Prostate gland (tissue), 2 donors: ENCODE measurements at regions not wholly inside any gene's neighbourhood (a gene's known extent, or its start where the extent isn't known, plus 50 kb on each side); places are given as distances from the start of the nearest gene placed in this dataset.

ENCODE experiments used
- DNase-seq: peaks from one replicate; pipeline ENCODE4 v3.0.0-alpha.2; 2019; ENCODE audit warnings: low spot score
- H3K27ac ChIP-seq, 2 donors: fragments of 200-600 bp; sonication (generic); 2 replicates each; pipeline ENCODE4 v1.5.1; 2017 to 2019
- H3K27me3 ChIP-seq: fragments of 200-600 bp; sonication (generic); replicated peaks from 2 replicates; pipeline ENCODE4 v1.5.1; 2019; ENCODE audit not compliant: insufficient read depth
- H3K36me3 ChIP-seq, 2 donors: fragments of 200-600 bp; sonication (generic); 1 replicate in 1 of 2; 2 replicates in 1 of 2; pipeline versions ENCODE4 v1.5.1 to v1.8.1; 2017 to 2019
- H3K4me1 ChIP-seq: fragments of 200-600 bp; sonication (generic); replicated peaks from 2 replicates; pipeline ENCODE4 v1.5.1; 2019
- H3K4me3 ChIP-seq, 2 donors: fragments of 200-600 bp; sonication (generic); 2 replicates each; pipeline ENCODE4 v1.5.1; 2017 to 2019
- H3K9me3 ChIP-seq: fragments of 200-600 bp; sonication (generic); 2 replicates; pipeline ENCODE4 v1.5.1; 2017
- POLR2A ChIP-seq: fragments of 450-650 bp; IDR thresholded peaks from one replicate; pipeline ENCODE4 v1.6.1; 2016; ENCODE audit warnings: antibody characterized with exemption, mild to moderate bottlenecking
- POLR2AphosphoS5 ChIP-seq: sonication (generic); formaldehyde crosslinking; IDR thresholded peaks from one replicate; pipeline ENCODE4 v1.6.1; 2017; ENCODE audit warnings: antibody characterized with exemption
- WGBS: methylation state at CpG from one replicate; pipeline ENCODE4 v1.1.5; 2018; 5-methylcytosine and 5-hydroxymethylcytosine counted together
- intact Hi-C: fragments of 100-400 bp; cut with DNase I; formaldehyde crosslinking; loops from one replicate; pipeline ENCODE4 v1.14.2; 2022
- TF ChIP-seq, protein P1 (sequence below), 4 experiments: fragments of 200-600 bp in 2 of 4; fragments of 450-650 bp in 2 of 4; sonication (generic) in 2 of 4; IDR thresholded peaks; 1 replicate in 3 of 4; 2 replicates in 1 of 4; pipeline ENCODE4 v1.5.1; 2016 to 2019; ENCODE audit warnings: antibody characterized with exemption in 4 of 4, mild to moderate bottlenecking in 2 of 4, moderate library complexity in 2 of 4

DNA sequence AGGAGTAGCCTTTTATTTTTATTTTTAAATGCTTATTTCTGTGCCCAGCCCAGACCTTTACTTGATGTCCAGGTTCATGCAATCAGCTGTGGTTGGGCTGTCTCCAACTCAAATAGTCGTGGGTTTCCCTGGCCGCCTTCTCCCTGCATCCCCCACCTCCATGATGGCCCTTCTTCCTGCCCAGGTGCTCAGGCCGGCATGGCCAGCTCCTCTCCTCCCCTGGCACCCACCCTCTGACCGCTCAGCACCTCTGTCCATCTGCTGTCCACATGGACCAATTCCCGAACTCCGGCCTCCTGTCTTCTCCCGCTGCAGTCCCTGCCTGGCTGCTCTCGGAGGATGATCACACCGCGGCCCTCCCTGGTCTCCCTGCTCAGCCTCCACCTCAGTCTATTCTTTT lies 81.2 kb upstream of the SULF2 start:
- no peak for DNase-seq
- intact Hi-C loops = no loop called here
- no peak overlapping the region for H3K27ac ChIP-seq
- no peaks in the 10 kb centered on the region for H3K36me3 ChIP-seq
- WGBS = 91% methylated on average over 10 of the region's 10 CpGs
- H3K9me3 ChIP-seq = no peaks in the 10 kb centered on the region
- no peaks in the 10 kb centered on the region for H3K27me3 ChIP-seq
- TF ChIP-seq, protein P1, sequence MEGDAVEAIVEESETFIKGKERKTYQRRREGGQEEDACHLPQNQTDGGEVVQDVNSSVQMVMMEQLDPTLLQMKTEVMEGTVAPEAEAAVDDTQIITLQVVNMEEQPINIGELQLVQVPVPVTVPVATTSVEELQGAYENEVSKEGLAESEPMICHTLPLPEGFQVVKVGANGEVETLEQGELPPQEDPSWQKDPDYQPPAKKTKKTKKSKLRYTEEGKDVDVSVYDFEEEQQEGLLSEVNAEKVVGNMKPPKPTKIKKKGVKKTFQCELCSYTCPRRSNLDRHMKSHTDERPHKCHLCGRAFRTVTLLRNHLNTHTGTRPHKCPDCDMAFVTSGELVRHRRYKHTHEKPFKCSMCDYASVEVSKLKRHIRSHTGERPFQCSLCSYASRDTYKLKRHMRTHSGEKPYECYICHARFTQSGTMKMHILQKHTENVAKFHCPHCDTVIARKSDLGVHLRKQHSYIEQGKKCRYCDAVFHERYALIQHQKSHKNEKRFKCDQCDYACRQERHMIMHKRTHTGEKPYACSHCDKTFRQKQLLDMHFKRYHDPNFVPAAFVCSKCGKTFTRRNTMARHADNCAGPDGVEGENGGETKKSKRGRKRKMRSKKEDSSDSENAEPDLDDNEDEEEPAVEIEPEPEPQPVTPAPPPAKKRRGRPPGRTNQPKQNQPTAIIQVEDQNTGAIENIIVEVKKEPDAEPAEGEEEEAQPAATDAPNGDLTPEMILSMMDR (IDR thresholded peaks at IDR 0.05) = no peak
- TF ChIP-seq POLR2AphosphoS5 (no peak), POLR2A (no peak)
- no peaks in the 10 kb centered on the region for H3K4me1 ChIP-seq
- no peak overlapping the region for H3K4me3 ChIP-seq

DNA sequence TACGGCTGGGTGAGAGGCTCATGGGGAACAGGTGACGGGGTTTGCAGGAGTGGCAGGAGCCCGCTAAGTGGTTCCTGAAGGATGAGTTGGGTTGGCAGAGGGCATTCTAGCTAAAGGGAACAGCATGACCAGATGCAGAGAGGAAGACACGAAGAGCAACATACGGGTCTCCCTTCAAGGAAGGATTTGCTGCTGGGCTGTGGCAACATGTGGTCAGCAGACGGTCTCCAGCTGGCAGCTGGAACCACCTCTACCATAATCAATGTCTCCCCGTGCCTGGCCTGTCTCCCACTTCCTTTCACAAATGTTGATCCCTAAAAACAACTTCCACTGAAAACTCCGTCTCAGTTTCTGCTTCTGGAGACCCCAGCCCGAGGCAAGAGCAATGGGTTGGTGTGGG lies 80.6 kb upstream of the SULF2 start:
- Histone ChIP-seq H3K4me1 (no peaks in the 10 kb centered on the region), H3K27ac (no peak overlapping the region), H3K9me3 (no peaks in the 10 kb centered on the region), H3K27me3 (no peaks in the 10 kb centered on the region), H3K4me3 (no peak overlapping the region), H3K36me3 (no peaks in the 10 kb centered on the region)
- TF ChIP-seq, protein P1 (IDR thresholded peaks at IDR 0.05) = no peak
- no peak for TF ChIP-seq POLR2AphosphoS5
- no peak for DNase-seq
- intact Hi-C loops = no loop called here
- WGBS = 90% methylated on average over 9 of the region's 9 CpGs

DNA sequence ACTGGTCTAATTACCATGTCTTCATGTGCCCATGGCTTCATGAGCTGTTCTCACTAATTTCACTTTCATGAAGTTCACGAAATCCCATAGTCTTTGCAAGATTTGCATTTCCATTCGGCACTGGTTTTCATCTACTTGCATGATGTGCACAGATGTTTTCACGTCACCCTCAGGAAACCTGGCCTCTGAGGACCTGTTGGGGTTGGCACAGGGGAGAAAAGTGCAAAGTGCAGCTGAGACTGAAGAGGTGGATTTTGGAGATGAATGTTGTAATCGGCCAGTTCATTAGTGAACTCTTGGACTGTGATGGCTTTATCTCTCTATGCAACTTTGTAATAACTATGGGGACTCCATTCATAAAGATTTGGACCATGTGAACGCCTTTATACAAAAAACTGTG lies 80.2 kb upstream of the SULF2 start:
- Histone ChIP-seq H3K27me3 (no peaks in the 10 kb centered on the region), H3K4me1 (no peaks in the 10 kb centered on the region), H3K36me3 (no peaks in the 10 kb centered on the region), H3K9me3 (no peaks in the 10 kb centered on the region), H3K27ac (no peak overlapping the region), H3K4me3 (no peak overlapping the region)
- intact Hi-C loops = no loop called here
- DNase-seq = no peak
- TF ChIP-seq, protein P1 (IDR thresholded peaks at IDR 0.05) = no peak
- no peak for TF ChIP-seq POLR2A
- TF ChIP-seq POLR2AphosphoS5 = no peak
- WGBS = 90% methylated on average over 5 of the region's 5 CpGs

DNA sequence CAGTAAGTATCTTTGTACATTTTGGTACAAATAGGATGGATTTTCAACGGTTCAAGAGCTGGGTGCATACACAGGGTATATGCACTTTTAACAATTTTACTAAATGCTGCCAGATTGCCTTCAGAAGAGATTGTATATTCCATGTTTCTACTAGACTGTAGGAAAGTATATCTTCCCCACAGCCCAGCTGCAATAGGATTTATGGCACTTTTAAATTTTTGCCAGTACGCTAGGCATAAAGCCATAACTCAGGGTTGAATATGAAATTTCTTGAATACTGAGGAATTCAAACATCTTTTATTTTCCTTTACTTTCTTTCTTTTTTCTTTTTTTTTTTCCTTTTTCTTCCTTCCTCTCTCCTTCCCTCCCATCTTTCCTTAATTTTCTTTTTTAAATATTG lies 78.7 kb upstream of the SULF2 start:
- Histone ChIP-seq H3K36me3 (no peaks in the 10 kb centered on the region), H3K4me3 (no peak overlapping the region), H3K27ac (no peak overlapping the region), H3K4me1 (no peaks in the 10 kb centered on the region), H3K9me3 (no peaks in the 10 kb centered on the region), H3K27me3 (no peaks in the 10 kb centered on the region)
- TF ChIP-seq POLR2A = no peak
- TF ChIP-seq, protein P1 (IDR thresholded peaks at IDR 0.05) = no peak
- TF ChIP-seq POLR2AphosphoS5 = no peak
- intact Hi-C loops = no loop called here
- no peak for DNase-seq
- 83% methylated on average over 2 of the region's 2 CpGs for WGBS

DNA sequence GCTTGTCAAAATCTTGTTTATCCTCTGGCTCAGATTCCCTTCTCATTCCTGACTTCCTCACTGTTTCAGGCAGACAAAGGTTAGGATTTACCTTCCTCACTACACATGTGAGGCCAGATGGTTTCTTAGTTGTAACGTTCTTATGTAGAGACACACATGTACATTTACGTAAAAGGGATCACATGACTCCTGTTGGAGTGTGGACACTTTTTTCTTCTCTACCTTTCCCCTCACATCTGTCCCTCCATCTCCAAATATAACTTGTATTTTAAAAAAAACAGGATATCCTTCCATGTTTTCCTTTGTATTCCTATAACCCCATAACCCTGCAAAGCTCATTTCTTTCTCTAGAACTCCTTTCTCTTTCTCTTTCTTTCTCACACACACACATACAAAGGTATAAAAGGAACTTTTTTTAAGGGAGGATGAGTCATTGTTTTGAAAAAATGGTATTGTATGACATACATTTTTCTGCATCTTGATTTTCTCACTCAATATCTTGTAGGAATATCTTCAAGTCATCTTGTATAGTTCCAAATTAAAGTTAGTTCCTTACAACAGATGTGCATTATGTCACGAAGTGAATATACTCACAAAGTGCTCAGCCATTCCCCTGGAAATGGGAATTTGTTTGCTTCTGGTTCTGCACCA lies 78.2 kb upstream of the SULF2 start:
- H3K27me3 ChIP-seq = no peaks in the 10 kb centered on the region
- intact Hi-C loops = no loop called here
- H3K4me1 ChIP-seq = no peaks in the 10 kb centered on the region
- no peak overlapping the region for H3K4me3 ChIP-seq
- 66% methylated on average over 3 of the region's 3 CpGs for WGBS
- TF ChIP-seq, protein P1 (IDR thresholded peaks at IDR 0.05) = no peak
- TF ChIP-seq POLR2AphosphoS5 (no peak), POLR2A (no peak)
- no peak for DNase-seq
- H3K9me3 ChIP-seq = no peaks in the 10 kb centered on the region
- no peaks in the 10 kb centered on the region for H3K36me3 ChIP-seq
- H3K27ac ChIP-seq = no peak overlapping the region
